ENCODE measurements at regions not wholly inside any gene's neighbourhood (a gene's known extent, or its start where the extent isn't known, plus 50 kb on each side); places are given as distances from the start of the nearest gene placed in this dataset.

DNA sequence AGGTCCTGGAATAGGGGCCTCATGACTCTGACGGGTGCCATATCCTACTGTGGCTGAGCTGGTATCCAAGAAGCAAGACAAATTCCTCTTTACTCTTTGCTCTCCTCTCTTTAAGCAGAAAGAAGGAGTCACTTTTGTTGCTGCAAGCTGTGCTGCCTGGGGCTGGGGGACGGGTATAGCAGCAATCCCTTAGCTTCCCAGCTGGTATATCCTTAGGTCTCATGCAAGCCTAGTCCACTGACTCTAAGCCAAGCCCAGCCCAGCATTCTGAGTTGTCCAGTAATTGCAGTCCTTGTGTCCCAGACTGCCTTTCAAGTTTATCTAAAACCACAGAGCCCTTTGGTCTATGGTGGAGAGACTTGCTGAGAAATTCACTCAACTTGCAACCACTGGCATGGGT is 893.0 kb upstream of the PRR20A start:
- TF ChIP-seq, protein P1, sequence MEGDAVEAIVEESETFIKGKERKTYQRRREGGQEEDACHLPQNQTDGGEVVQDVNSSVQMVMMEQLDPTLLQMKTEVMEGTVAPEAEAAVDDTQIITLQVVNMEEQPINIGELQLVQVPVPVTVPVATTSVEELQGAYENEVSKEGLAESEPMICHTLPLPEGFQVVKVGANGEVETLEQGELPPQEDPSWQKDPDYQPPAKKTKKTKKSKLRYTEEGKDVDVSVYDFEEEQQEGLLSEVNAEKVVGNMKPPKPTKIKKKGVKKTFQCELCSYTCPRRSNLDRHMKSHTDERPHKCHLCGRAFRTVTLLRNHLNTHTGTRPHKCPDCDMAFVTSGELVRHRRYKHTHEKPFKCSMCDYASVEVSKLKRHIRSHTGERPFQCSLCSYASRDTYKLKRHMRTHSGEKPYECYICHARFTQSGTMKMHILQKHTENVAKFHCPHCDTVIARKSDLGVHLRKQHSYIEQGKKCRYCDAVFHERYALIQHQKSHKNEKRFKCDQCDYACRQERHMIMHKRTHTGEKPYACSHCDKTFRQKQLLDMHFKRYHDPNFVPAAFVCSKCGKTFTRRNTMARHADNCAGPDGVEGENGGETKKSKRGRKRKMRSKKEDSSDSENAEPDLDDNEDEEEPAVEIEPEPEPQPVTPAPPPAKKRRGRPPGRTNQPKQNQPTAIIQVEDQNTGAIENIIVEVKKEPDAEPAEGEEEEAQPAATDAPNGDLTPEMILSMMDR (conservative IDR thresholded peaks at IDR 0.05; ENCODE audit: low read depth, low read length): no peak
- DNase-seq (ENCODE audit: low read depth): no peak
- no peak overlapping the region for H3K4me3 ChIP-seq (ENCODE audit: low read depth, low read length)

DNA sequence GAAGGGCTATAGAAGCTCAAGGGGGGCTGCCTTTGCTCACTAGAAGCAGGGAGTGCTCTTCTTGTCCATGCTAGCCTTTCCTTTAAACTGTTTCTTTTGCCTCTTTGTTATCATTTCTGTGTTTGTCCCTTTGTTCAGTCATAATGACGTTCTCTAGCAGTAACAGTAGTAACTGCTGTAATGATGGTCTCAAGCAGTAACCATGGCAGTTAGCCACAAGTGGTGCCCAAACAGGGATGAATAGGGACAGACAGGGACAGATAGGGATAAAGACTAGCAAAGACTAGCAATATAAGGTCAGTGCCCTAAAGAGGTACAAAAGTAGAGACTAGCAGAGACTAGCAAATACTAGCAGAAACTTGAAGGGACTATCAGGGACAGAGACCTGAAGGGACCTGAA is 869.0 kb upstream of the PRR20A start:
- no peak overlapping the region for H3K4me3 ChIP-seq (ENCODE audit: low read depth, low read length)

DNA sequence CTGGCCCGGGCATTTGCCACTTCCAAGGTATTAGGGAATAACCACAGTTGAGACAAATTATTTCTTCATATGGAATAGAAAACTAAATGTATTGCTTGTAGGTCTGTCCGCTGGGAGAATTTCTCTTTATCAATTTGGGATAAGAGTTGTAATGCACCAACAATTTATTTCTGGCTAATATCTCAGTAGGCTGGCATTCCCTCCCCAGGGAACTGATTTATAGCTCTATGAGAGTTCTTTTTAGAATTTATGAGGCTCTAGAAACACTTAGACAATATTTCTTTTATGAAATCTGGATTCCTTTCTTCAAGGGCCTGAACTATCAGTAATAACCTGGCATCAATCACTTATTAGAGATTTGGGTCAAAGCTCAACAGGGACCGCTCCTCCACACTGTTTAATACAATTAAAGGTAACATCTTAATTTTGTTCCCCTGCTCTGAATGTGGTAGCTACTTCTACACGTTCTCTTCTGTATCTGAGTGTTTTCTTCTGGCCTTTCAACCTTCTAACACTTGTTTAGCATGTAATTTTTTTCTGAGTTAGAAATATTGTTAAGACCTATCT is 857.4 kb upstream of the PRR20A start:
- no peak overlapping the region for H3K4me3 ChIP-seq (ENCODE audit: low read depth, low read length)
- no peak for DNase-seq (ENCODE audit: low read depth)
- TF ChIP-seq, protein P1 (conservative IDR thresholded peaks at IDR 0.05; ENCODE audit: low read depth, low read length): no peak

More for the DNA sequence above, 869.0 kb upstream of the PRR20A start:
- no peak for DNase-seq (ENCODE audit: low read depth)
- TF ChIP-seq, protein P1 (conservative IDR thresholded peaks at IDR 0.05; ENCODE audit: low read depth, low read length): no peak

DNA sequence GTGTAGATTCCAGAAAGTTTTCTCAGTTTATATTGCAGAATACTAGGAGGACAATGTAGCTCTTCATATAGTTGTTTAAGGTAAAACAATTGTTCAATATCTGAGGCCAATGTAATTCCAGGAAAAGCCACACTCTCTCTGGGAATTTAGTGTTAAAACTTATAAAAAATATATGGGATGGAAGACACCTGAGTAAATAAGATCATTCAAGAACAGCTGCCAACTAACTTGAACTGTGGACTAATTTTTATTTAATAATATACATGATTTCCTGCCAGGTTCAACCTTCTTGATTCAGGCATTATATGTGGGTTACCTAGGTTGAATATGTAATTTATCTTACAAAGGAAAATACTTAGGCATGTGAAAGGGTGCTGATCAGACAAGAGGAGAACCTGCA is 841.1 kb upstream of the PRR20A start:
- H3K4me3 ChIP-seq (ENCODE audit: low read depth, low read length): no peak overlapping the region
- no peak for DNase-seq (ENCODE audit: low read depth)
- TF ChIP-seq, protein P1 (conservative IDR thresholded peaks at IDR 0.05; ENCODE audit: low read depth, low read length): no peak

DNA sequence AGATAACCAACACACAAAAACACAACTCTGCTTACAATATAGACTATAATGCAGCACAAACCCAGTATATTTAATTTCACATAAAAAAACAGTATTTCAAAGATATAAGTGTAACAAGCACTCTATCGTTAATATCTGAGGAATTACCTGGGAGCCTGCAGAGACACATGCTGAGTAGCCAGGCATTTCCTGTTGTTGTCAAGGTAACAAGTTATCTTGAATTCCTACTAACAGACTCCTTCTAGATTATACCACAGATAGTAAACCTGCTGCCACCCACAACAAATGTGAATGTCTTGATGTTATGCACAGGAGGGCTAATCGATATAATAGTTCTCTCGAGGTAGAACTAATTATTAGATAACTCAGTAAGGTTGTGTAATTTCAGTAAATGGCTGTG is 826.0 kb upstream of the PRR20A start:
- no peak overlapping the region for H3K4me3 ChIP-seq (ENCODE audit: low read depth, low read length)
- DNase-seq (ENCODE audit: low read depth): no peak
- TF ChIP-seq, protein P1 (conservative IDR thresholded peaks at IDR 0.05; ENCODE audit: low read depth, low read length): no peak

DNA sequence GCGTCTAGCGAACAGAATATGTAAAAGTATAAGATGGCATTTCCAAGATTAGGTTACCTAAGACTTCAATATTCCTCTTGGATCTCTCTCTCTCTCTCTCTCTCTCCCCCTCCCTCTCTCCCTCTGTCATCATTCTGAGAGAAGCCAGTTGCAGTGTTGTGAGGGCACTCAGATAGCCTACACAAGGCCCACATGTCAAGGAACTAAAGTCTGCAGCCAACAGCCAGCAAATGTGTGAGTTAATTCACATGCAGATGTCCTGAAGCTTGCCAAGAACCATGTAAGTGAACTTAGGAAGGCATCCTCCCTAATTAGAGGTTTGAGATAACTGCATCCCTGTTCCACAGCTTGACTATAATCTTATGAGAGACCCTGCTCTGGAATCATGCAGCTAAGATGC is 822.9 kb upstream of the PRR20A start:
- no peak overlapping the region for H3K4me3 ChIP-seq (ENCODE audit: low read depth, low read length)
- DNase-seq (ENCODE audit: low read depth): no peak
- TF ChIP-seq, protein P1 (conservative IDR thresholded peaks at IDR 0.05; ENCODE audit: low read depth, low read length): no peak

DNA sequence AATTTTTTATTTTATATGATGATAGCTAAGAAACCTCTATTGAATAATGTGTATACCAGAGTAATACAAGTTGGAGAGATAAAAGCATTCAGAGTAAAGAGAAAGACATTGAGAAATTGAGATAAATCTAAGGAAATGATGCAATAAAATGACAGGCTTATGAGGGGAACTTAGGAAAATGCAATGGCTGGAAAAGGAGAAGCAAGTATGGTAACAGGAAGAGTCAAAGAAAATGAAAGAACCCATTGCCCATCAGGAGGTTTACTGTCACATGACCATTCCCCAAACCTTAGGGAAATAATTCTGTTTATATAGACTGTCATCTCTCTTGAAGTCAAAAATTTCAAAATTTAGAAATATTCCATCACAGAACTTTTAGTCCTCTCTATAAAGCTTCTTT is 808.0 kb upstream of the PRR20A start:
- DNase-seq (ENCODE audit: low read depth): no peak
- H3K4me3 ChIP-seq (ENCODE audit: low read depth, low read length): no peak overlapping the region
- TF ChIP-seq, protein P1 (conservative IDR thresholded peaks at IDR 0.05; ENCODE audit: low read depth, low read length): no peak

Data from epithelial cell of proximal tubule (primary cell).